Stimulated activated naive CD8-positive, alpha-beta T cell treated with anti-CD3 and anti-CD28 coated beads, Interleukin-15, Interleukin-2, amounts not matched to agents 100 U/mL and 50 U/mL, for 24 hours (primary cell): ENCODE measurements at regions not wholly inside any gene's neighbourhood (a gene's known extent, or its start where the extent isn't known, plus 50 kb on each side); places are given as distances from the start of the nearest gene placed in this dataset.
A peak's percentile ranks its signal among the peaks of the same experiment; 100 is the strongest.
"Not testable (repeated sequence)": the region's sequence is repeated elsewhere in the genome, so short reads cannot be mapped to it uniquely, and the experiment has no call there.

Experiments used
- ATAC-seq: fragments of 150-1000 bp; cut with Tn5 transposase; one replicate; pipeline ENCODE4 v1.10.0; 2021
- DNase-seq: peaks from one replicate; pipeline ENCODE4 v3.0.0; 2021

DNA sequence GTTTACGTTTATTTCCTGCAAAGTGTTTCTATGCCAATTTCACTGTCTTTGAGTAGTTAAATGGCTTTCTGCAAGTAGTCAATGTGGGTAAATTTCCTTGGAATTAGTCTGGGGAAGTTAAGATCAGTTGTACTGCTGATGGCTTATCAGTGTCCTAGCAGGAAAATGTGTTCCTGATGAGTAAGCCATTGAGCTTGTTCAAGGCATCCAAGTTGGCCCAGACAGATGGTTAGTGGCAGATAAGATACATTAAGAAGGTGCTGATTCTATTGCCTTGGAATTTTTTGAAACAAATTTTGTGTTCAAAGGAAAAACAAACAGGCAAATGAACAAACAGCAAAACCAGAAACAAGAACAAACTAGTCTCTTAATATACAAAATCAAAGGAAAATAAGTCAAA, 258.4 kb downstream of the MAP2K6 start:
- ATAC-seq (no peak), DNase-seq (no peak)

DNA sequence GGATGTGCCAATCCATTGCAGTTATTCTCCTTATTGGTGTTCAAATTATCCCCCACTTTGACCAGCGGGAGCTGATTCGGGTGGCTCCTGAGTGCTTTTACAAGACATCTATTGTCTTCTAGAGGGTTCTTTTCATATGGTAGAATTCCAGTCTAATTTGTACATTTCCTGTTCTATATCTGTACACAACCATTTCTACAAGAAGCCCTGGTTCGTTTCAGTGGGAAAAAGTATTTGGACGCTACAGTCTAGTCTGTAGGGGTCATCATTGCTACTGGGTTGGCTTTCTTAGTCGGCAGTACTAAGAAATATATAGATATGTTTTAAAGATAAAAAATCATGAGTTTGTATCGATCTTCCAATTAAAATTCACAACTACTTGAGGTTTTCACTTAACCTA, 262.6 kb downstream of the MAP2K6 start:
- ATAC-seq (no peak), DNase-seq (no peak)

GRCh38 chr17:69678206-69678605, 263.7 kb downstream of the MAP2K6 start:
- ATAC-seq, result no peak

GRCh38 chr17:69679829-69680228, 265.3 kb downstream of the MAP2K6 start:
- ATAC-seq, result no peak
- DNase-seq, result no peak

More at GRCh38 chr17:69678206-69678605, 263.7 kb downstream of the MAP2K6 start:
- no peak for DNase-seq

- DNase-seq (no peak), ATAC-seq (no peak)
These were observed 269.8 kb downstream of the MAP2K6 start for GRCh38 chr17:69684251-69684650.

DNA sequence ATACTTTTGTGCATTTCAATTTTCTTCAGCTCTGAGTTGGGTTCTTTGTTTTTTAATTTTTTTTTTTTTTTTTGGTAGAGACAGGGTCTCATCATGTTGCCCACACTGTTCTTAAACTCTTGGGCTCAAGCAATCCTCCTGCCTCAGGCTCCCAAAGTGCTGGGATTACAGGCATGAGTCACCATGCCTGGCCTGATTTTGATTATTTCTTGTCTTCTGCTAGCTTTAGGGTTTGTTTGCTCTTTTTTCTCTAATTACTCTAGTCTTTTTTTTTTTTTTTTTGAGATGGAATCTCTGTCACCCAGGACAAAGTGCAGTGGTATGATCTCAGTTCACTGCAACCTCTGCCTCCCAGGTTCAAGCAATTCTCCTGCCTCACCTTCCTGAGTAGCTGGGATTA, 270.7 kb downstream of the MAP2K6 start:
- not testable (repeated sequence) for DNase-seq, ATAC-seq

DNA sequence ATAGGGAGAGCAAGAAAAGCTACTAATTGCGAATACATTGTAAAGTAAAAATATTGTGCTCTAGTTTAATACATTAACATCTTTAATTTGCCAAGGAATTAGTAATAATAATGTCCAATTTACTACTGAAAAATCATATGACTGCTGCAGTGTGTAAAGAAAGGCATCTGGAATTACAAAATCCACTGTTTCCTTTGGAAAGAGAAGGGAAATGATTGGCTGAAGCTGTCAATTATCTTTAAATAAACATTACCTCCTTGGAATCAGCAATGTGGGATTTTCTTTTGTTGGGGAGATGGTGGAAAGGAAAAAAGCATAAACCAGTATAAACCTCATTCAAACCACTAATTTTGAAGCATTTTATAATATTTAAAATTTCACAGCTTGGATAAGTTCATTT, 276.0 kb downstream of the MAP2K6 start:
- DNase-seq (no peak), ATAC-seq (no peak)

DNA sequence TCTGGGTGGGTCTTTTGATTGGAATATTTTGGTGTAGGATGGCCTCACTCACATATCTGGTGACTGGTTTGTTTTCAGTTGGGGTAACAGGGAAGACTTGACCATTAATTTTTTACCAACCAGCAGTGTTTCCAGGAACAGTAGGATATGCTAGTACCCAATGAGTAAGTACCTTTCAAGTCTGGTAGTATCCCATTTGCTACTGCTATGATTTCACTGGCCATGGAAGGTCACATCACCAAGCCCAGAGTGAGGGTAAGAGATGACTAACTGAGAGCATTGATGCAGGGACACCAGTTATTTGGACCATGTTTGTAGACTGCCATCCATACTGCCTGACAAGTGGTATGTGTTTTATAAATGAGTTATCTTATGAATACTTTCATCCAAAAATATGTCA, 277.7 kb downstream of the MAP2K6 start:
- DNase-seq, result no peak
- no peak for ATAC-seq

DNA sequence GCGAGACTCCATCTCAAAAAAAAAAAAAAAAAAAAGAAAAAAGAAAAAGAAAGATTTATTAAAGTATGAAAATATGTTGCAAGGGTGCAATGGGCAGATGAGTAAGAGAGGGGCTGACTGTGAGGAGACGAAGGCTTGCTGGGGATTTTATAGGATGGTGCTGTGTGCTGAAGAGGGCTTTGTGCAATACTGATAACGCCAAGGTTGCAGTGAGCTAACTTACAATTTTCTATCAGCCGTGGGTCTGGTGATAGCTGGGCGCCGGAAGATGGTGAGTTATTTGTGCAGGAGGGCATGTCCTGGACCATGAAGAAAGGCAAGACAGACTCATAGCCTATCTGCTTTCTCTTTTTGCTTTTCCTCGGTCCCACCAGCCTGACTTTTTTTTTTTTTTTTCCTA, 281.1 kb downstream of the MAP2K6 start:
- ATAC-seq, result no peak

DNA sequence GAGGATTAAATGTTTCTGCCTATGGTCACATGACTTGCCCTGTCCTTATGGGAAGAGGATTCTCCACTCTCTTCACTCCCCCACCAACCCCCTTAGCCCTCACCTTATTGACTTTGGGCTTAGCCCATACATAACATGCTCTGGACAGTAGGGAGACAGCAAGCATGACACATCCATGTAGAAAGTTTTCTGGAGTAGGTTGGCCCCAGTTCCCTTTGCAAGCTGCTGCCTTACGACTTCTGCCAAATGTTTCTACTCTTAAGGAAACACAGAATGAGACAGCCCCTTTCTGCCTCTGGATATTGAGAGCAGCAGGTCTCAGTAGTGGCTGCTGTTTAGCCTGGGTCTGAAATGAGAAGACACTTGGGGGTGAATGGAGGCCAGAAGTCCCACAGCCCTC, 282.2 kb downstream of the MAP2K6 start:
- ATAC-seq (no peak), DNase-seq (no peak)

More for the DNA sequence above, 281.1 kb downstream of the MAP2K6 start:
- DNase-seq, result no peak

DNA sequence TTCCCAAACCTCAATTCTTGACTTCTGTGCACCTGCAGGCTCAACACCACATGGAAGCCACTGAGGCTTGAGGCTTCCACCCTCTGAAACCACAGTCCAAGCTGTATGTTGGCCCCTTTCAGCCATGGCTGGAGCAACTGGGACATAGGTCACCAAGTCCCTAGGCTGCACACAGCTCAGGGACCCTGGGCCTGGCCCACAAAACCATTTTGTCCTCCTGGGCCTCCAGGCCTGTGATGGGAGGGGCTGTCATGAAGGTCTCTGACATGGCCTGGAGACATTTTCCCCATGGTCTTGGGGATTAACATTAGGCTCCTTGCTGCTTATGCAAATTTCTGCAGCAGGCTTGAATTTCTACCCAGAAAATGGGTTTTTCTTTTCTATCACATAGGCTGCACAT, 283.9 kb downstream of the MAP2K6 start:
- ATAC-seq, result not testable (repeated sequence)
- peak; percentile 11 for DNase-seq

DNA sequence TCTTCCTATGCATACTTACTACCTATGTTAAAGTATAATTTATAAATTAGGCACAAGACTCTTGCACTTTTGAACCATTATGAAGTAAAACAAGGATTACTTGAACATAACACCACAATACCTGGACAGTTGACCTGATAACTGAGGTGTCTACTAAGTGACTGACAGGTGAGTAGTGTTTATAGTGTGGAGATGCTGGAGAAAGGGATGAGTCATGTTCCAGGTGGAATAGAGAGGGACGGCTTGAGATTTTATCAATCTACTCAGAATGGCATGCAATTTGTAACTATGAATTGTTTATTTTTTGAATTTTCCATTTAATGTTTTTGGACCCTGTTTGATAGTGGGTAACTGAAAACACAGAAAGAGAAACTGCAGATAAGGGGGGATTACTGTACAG, 287.6 kb downstream of the MAP2K6 start:
- DNase-seq (no peak), ATAC-seq (no peak)

DNA sequence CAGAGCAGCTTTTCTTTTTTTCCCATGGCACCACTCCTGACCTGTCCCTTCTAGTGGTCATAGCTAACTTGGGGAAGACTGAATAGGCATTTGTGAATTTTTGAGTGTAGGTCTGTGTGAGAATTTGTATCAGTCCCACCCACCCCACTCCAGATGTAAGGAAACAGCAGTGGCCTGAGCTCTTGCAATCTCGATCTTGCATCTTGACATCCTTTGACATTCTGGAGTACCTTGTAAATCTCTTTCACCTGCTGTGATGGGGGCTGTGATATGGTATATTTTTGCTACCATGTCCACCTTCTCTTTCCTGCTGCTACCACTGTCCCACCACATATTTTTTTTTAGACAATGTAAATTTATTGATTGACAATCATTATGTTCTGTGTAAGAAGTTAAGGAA, 289.3 kb downstream of the MAP2K6 start:
- DNase-seq (no peak), ATAC-seq (no peak)

GRCh38 chr17:69704935-69705334, 290.4 kb downstream of the MAP2K6 start:
- DNase-seq (no peak), ATAC-seq (no peak)

DNA sequence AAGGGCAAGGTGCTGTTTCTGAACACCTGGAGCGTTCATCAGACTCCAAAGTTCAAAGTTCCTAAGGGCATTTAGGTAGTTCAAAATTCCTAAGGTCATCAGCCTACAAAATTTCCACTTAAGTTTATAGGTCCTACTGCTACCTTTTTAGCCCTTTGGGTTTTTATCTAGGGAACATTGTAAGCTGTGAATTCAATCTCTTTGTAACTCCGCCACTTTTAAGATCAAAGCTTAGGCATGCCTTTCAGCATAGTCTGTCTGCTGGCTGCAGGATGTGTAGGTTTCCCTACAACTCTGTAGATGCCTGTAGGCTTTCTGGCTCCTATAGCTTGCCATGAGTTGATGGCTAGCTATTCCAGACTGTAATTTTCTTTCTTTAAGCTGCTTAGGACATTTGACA, 291.6 kb downstream of the MAP2K6 start:
- DNase-seq (no peak), ATAC-seq (no peak)

DNA sequence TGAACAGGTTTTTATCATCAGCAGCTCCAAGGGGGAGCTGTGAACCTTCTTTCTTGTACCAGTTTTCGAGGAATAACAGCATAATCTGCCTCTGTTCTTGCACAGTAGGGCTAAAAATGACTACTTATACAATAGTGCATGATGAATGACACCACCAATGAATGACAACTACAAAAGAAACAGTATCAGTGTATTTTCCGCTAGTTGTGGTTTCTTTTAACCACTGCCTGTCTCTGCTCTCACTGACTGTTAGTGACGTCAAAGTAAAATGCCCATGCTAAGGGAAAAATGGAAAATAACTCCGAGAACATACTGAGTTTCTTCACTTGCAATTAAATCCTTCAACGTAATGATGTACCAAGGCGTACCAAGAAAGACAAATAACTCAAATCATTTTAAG, 294.9 kb downstream of the MAP2K6 start:
- ATAC-seq (peak; percentile 81), DNase-seq (no peak)

- ATAC-seq (no peak), DNase-seq (no peak)
These were observed 296.4 kb downstream of the MAP2K6 start for GRCh38 chr17:69710926-69711325.

DNA sequence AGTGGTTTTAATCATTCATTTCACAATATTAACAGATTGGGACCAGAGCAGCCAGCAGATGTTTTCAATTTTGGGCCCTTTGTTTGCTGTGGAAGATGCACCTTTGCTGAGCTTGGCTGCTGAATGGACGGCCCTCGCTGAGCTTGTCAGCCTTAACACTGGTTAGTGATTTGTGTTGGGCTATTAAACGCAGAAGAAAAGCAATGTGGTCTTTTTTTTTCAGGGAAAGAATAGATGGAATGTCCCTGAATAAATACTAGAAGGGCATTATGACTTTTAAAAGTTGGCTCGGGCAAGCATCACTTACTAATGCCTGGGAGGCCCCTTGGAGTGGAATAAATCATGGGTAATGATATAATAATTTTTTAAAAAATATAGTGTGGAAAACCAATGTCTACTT, 297.0 kb downstream of the MAP2K6 start:
- no peak for ATAC-seq
- DNase-seq, result no peak

GRCh38 chr17:69712801-69713311, 298.4 kb downstream of the MAP2K6 start:
- ATAC-seq (no peak), DNase-seq (no peak)

DNA sequence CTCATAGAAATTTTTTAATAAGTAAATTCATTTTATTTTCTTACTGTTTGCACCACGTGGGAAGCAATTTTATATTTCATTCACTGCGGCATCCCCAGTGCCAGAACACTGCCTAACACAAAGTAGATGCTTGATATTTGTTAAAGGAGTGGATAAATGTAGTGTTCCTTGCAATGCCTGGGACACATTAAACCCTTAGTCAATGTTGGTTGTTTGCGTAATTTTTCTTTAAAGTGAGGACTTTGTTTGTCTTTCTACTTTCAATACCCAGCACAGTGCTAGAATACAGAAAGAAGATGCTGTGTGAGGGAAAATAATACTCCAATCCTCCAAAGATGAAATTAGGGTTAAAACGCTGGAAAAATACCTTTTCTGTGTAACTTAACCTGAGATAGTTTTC, 299.3 kb downstream of the MAP2K6 start:
- no peak for ATAC-seq

DNA sequence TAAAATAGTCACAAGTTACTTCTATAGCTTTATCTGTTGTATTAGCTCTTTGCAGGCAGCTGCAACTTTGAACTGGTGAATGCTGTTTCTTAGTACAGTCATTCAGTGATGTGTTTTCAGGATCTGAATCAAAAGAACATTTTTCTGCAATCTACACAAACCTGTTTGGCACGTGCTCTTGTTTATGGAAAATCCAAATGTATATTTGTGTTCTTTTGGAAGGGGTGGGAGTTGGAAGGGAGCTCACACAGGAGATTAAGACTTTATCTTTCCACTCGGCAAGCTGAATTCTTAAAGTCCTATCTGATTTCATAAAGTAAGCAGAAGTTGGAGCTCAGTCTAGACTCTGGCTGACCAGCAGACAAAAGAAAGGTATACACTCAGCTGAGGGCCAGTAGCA, 300.2 kb downstream of the MAP2K6 start:
- no peak for ATAC-seq
- no peak for DNase-seq

More for the DNA sequence above, 299.3 kb downstream of the MAP2K6 start:
- DNase-seq, result no peak

DNA sequence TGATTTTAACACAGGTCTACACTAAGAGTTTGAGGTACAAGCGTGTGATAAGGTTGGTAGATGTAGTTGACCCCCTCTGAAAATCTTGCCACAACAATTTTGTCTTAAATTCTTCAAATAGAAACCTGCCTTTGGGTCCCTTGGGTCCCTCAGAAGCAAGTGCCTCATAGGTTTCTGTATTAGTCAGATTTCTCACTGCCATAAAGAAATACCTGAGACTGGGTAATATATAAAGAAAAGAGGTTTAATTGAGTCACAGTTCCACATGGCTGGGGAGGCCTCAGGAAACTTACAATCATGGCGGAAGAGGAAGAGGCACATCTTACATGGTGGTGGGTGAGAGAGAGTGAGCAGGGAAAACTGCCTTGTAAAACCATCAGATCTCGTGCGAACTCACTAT, 301.2 kb downstream of the MAP2K6 start:
- DNase-seq, result no peak
- peak; percentile 36 for ATAC-seq

GRCh38 chr17:69716556-69716955, 302.1 kb downstream of the MAP2K6 start:
- DNase-seq (no peak), ATAC-seq (no peak)

GRCh38 chr17:69717214-69717613, 302.7 kb downstream of the MAP2K6 start:
- no peak for DNase-seq
- ATAC-seq, result no peak

DNA sequence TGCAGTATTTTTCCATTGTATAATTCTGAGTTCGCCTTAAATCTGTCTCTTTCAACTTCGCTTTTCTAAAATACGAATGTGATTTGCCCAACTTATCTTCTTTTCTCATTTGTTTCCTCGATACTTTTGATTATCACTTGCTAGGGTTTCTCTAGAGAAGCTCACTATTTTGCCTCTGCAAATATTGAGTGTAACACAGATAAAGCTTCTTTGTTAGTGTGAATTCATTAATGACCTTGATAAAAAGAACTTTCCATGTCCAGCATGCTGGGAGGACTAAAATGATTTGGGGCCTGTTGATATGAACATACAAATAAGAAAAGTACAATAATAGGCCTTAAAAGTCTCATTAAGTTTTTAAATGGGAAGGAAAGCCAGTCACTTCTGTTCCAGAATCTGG, 303.3 kb downstream of the MAP2K6 start:
- no peak for ATAC-seq
- no peak for DNase-seq
